ENCODE measurements at regions not wholly inside any gene's neighbourhood (a gene's known extent, or its start where the extent isn't known, plus 50 kb on each side); places are given as distances from the start of the nearest gene placed in this dataset.

DNA sequence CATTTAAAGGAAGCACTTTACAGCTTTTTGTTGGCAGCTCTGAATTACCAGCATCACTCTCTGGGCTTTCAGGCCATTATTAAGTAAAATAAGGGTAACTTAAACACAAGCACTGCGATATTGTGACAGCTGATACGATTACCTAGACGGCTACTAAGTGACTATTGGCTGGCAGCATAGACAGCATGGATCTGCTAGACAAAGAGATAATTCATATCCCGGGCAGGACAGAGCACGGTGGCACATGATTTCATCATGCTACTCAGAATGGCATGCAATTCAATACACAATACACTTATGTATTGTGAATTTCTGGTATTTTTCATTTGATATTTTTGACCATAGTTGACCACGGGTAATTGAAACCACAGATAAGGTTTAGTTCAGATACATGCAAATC is 522.0 kb upstream of the LRRN3 start:
- Histone ChIP-seq H3K79me2 (ENCODE audit: control insufficient read depth, low read length) (no peaks in the 10 kb centered on the region), H3K4me2 (ENCODE audit: low read length) (no peak overlapping the region), H3K4me3 (ENCODE audit: low read length) (no peak overlapping the region), H3K9me3 (ENCODE audit: control insufficient read depth, insufficient read depth, low read length) (no peaks in the 10 kb centered on the region), H3K4me1 (ENCODE audit: control insufficient read depth, low read length) (no peaks in the 10 kb centered on the region), H3K27ac (ENCODE audit: low read depth, low read length) (no peak overlapping the region), H4K20me1 (ENCODE audit: control insufficient read depth, insufficient read depth, low read depth, low read length) (no peaks in the 10 kb centered on the region), H3K9me2 (replicated peaks; ENCODE audit: control insufficient read depth, low read length) (no peaks in the 10 kb centered on the region), H3F3A (ENCODE audit: control insufficient read depth, insufficient read depth) (no peaks in the 10 kb centered on the region), H3K27me3 (ENCODE audit: control insufficient read depth, low read length) (no peaks in the 10 kb centered on the region), H3K36me3 (ENCODE audit: control insufficient read depth, low read length) (no peaks in the 10 kb centered on the region)
- TF ChIP-seq CTCF (IDR thresholded peaks at IDR 0.05; ENCODE audit: low read depth, low read length, poor library complexity, severe bottlenecking) (no peak), EZH2phosphoT487 (IDR thresholded peaks at IDR 0.05; ENCODE audit: borderline replicate concordance, low read length) (no peak)

GRCh38 chr7:110569486-110570205 is 521.3 kb upstream of the LRRN3 start:
- Histone ChIP-seq H3K4me1 (ENCODE audit: control insufficient read depth, low read length) (no peaks in the 10 kb centered on the region), H3K79me2 (ENCODE audit: control insufficient read depth, low read length) (no peaks in the 10 kb centered on the region), H3K9me3 (ENCODE audit: control insufficient read depth, insufficient read depth, low read length) (no peaks in the 10 kb centered on the region), H3K4me3 (ENCODE audit: low read length) (no peak overlapping the region), H3K9me2 (replicated peaks; ENCODE audit: control insufficient read depth, low read length) (no peaks in the 10 kb centered on the region), H4K20me1 (ENCODE audit: control insufficient read depth, insufficient read depth, low read depth, low read length) (no peaks in the 10 kb centered on the region), H3K36me3 (ENCODE audit: control insufficient read depth, low read length) (no peaks in the 10 kb centered on the region), H3K27me3 (ENCODE audit: control insufficient read depth, low read length) (no peaks in the 10 kb centered on the region), H3K4me2 (ENCODE audit: low read length) (no peak overlapping the region), H3K27ac (ENCODE audit: low read depth, low read length) (no peak overlapping the region), H3F3A (ENCODE audit: control insufficient read depth, insufficient read depth) (no peaks in the 10 kb centered on the region)
- TF ChIP-seq CTCF (IDR thresholded peaks at IDR 0.05; ENCODE audit: low read depth, low read length, poor library complexity, severe bottlenecking) (no peak), EZH2phosphoT487 (IDR thresholded peaks at IDR 0.05; ENCODE audit: borderline replicate concordance, low read length) (no peak)

DNA sequence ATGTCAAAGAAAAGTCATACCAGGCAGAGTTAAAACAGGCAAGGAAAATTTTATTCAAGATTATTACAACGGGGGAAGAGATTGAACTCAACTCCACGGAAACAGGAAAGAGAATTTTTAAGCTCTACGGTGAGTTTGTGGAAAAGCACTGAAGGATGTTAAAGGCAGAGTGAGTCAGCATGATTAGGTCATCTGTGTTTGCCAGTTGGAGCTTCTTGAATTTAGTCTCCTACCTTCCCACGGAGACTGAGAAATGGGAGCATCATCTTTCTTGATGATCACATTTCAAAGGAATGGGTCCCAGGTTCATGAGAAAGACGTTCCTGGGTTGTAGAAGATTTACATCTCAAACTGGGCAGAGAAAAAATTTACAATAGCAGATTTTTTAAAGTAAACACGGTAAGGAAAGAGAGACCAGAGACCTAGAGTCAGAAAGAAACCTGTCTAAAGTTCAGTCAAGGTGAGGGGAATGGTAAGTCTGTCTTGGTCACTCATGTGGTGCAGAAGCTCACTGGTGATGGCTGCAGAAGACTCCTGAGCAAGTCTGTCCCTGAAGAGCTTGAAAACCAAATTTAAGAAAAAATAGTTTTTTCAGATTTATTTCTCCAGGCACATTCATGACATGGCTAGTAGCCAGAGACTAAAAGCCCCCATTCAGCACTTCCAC is 516.9 kb upstream of the LRRN3 start:
- Histone ChIP-seq H3K36me3 (ENCODE audit: control insufficient read depth, low read length) (no peaks in the 10 kb centered on the region), H3K4me3 (ENCODE audit: low read length) (no peak overlapping the region), H3K79me2 (ENCODE audit: control insufficient read depth, low read length) (no peaks in the 10 kb centered on the region), H3K27me3 (ENCODE audit: control insufficient read depth, low read length) (no peaks in the 10 kb centered on the region), H3K27ac (ENCODE audit: low read depth, low read length) (no peak overlapping the region), H3K4me1 (ENCODE audit: control insufficient read depth, low read length) (no peaks in the 10 kb centered on the region), H3K9me2 (replicated peaks; ENCODE audit: control insufficient read depth, low read length) (no peaks in the 10 kb centered on the region), H3K9me3 (ENCODE audit: control insufficient read depth, insufficient read depth, low read length) (no peaks in the 10 kb centered on the region), H4K20me1 (ENCODE audit: control insufficient read depth, insufficient read depth, low read depth, low read length) (no peaks in the 10 kb centered on the region), H3K4me2 (ENCODE audit: low read length) (no peak overlapping the region), H3F3A (ENCODE audit: control insufficient read depth, insufficient read depth) (no peaks in the 10 kb centered on the region)
- TF ChIP-seq EZH2phosphoT487 (IDR thresholded peaks at IDR 0.05; ENCODE audit: borderline replicate concordance, low read length) (no peak), CTCF (IDR thresholded peaks at IDR 0.05; ENCODE audit: low read depth, low read length, poor library complexity, severe bottlenecking) (no peak)
